ENCODE measurements at regions not wholly inside any gene's neighbourhood (a gene's known extent, or its start where the extent isn't known, plus 50 kb on each side); places are given as distances from the start of the nearest gene placed in this dataset.

- no peaks in the 10 kb centered on the region for H3K4me1 ChIP-seq (ENCODE audit: control insufficient read depth, insufficient read depth, low read length)
- DNase-seq (ENCODE audit: low read depth) = no peak
- H3K36me3 ChIP-seq (ENCODE audit: control insufficient read depth, insufficient read depth, low read length, severe bottlenecking) = no peaks in the 10 kb centered on the region
- no peaks in the 10 kb centered on the region for H3K27me3 ChIP-seq (replicated peaks; ENCODE audit: control insufficient read depth, insufficient read depth, low read length)
- no peak overlapping the region for H3K9ac ChIP-seq (ENCODE audit: low read length)
- peaks cover 6% of the 10 kb centered on the region for H3K9me3 ChIP-seq (ENCODE audit: control insufficient read depth, low read length)
- no peak overlapping the region for H3K4me3 ChIP-seq (ENCODE audit: low read length)
These were observed 1540.6 kb upstream of the GBE1 start for GRCh38 chr3:83302091-83302490.

DNA sequence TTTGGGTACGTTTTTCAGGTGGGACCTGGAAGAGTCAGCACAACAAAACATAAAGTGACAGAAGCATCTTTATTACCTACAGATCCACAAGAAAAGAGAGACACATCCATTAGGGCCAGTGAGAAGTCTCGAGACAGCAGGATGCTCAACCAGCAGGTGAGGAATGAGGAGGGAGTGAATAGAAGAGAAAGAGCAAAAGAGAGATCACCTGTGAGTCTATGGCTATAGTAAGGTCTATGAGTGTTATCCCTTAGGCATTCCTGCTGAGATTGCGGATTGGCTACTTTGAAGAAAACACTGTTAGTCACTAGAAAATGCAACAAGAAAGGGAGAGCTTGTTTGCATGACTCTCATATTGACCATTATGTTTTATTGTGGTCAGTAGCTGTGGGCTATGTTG lies 1556.2 kb upstream of the GBE1 start:
- DNase-seq (ENCODE audit: low read depth) = no peak
- Histone ChIP-seq H3K36me3 (ENCODE audit: control insufficient read depth, insufficient read depth, low read length, severe bottlenecking) (no peaks in the 10 kb centered on the region), H3K4me3 (ENCODE audit: low read length) (no peak overlapping the region), H3K9ac (ENCODE audit: low read length) (no peak overlapping the region), H3K4me1 (ENCODE audit: control insufficient read depth, insufficient read depth, low read length) (no peaks in the 10 kb centered on the region), H3K27me3 (replicated peaks; ENCODE audit: control insufficient read depth, insufficient read depth, low read length) (no peaks in the 10 kb centered on the region), H3K9me3 (ENCODE audit: control insufficient read depth, low read length) (no peaks in the 10 kb centered on the region)

- Histone ChIP-seq H3K36me3 (ENCODE audit: control insufficient read depth, insufficient read depth, low read length, severe bottlenecking) (no peaks in the 10 kb centered on the region), H3K9me3 (ENCODE audit: control insufficient read depth, low read length) (peaks cover 9% of the 10 kb centered on the region), H3K4me3 (ENCODE audit: low read length) (no peak overlapping the region), H3K27me3 (replicated peaks; ENCODE audit: control insufficient read depth, insufficient read depth, low read length) (no peaks in the 10 kb centered on the region), H3K4me1 (ENCODE audit: control insufficient read depth, insufficient read depth, low read length) (no peaks in the 10 kb centered on the region), H3K9ac (ENCODE audit: low read length) (no peak overlapping the region)
- DNase-seq (ENCODE audit: low read depth) = no peak
These were observed 1559.3 kb upstream of the GBE1 start for GRCh38 chr3:83320726-83321125.

- no peak for DNase-seq (ENCODE audit: low read depth)
- H3K36me3 ChIP-seq (ENCODE audit: control insufficient read depth, insufficient read depth, low read length, severe bottlenecking) = no peaks in the 10 kb centered on the region
- H3K4me1 ChIP-seq (ENCODE audit: control insufficient read depth, insufficient read depth, low read length) = no peaks in the 10 kb centered on the region
- no peak overlapping the region for H3K9ac ChIP-seq (ENCODE audit: low read length)
- H3K9me3 ChIP-seq (ENCODE audit: control insufficient read depth, low read length) = peaks cover 9% of the 10 kb centered on the region
- no peak overlapping the region for H3K4me3 ChIP-seq (ENCODE audit: low read length)
- H3K27me3 ChIP-seq (replicated peaks; ENCODE audit: control insufficient read depth, insufficient read depth, low read length) = no peaks in the 10 kb centered on the region
These were observed 1560.0 kb upstream of the GBE1 start for GRCh38 chr3:83321457-83321856.

GRCh38 chr3:83321891-83322290 lies 1560.4 kb upstream of the GBE1 start:
- H3K9me3 ChIP-seq (ENCODE audit: control insufficient read depth, low read length) = peaks cover 9% of the 10 kb centered on the region
- H3K36me3 ChIP-seq (ENCODE audit: control insufficient read depth, insufficient read depth, low read length, severe bottlenecking) = no peaks in the 10 kb centered on the region
- H3K9ac ChIP-seq (ENCODE audit: low read length) = no peak overlapping the region
- no peaks in the 10 kb centered on the region for H3K4me1 ChIP-seq (ENCODE audit: control insufficient read depth, insufficient read depth, low read length)
- H3K27me3 ChIP-seq (replicated peaks; ENCODE audit: control insufficient read depth, insufficient read depth, low read length) = no peaks in the 10 kb centered on the region
- H3K4me3 ChIP-seq (ENCODE audit: low read length) = no peak overlapping the region
- DNase-seq (ENCODE audit: low read depth) = no peak

- H3K36me3 ChIP-seq (ENCODE audit: control insufficient read depth, insufficient read depth, low read length, severe bottlenecking) = no peaks in the 10 kb centered on the region
- H3K4me1 ChIP-seq (ENCODE audit: control insufficient read depth, insufficient read depth, low read length) = no peaks in the 10 kb centered on the region
- H3K9me3 ChIP-seq (ENCODE audit: control insufficient read depth, low read length) = no peaks in the 10 kb centered on the region
- H3K9ac ChIP-seq (ENCODE audit: low read length) = no peak overlapping the region
- no peak overlapping the region for H3K4me3 ChIP-seq (ENCODE audit: low read length)
- DNase-seq (ENCODE audit: low read depth) = no peak
- H3K27me3 ChIP-seq (replicated peaks; ENCODE audit: control insufficient read depth, insufficient read depth, low read length) = no peaks in the 10 kb centered on the region
These were observed 1592.8 kb upstream of the GBE1 start for GRCh38 chr3:83354205-83354604.

GRCh38 chr3:83393276-83393675 lies 1565.5 kb upstream of the CADM2 start:
- no peak overlapping the region for H3K9ac ChIP-seq (ENCODE audit: low read length)
- H3K36me3 ChIP-seq (ENCODE audit: control insufficient read depth, insufficient read depth, low read length, severe bottlenecking) = no peaks in the 10 kb centered on the region
- H3K4me3 ChIP-seq (ENCODE audit: low read length) = no peak overlapping the region
- H3K9me3 ChIP-seq (ENCODE audit: control insufficient read depth, low read length) = peaks cover 6% of the 10 kb centered on the region
- H3K4me1 ChIP-seq (ENCODE audit: control insufficient read depth, insufficient read depth, low read length) = no peaks in the 10 kb centered on the region
- H3K27me3 ChIP-seq (replicated peaks; ENCODE audit: control insufficient read depth, insufficient read depth, low read length) = no peaks in the 10 kb centered on the region
- DNase-seq (ENCODE audit: low read depth) = no peak

DNA sequence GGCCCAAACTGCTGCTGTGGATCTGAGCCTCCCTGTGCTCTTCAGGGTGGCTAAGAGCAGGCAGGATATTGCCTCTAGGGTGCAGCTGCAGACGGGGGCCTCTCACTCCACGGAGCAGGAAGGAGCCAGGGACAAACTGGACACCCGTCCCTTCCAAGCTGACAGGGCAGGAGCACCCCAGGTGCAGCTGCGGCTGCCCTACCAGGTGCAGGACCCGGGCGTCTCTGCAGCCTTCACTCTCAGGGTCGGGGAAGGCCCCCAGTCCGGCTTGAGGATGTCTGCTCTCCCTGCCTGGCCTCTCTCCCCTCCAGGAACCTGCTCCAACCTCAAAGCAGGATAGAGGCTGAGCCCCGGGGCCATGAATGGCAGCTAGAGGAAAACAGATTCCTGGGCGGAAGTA lies 1554.9 kb upstream of the CADM2 start:
- Histone ChIP-seq H3K9me3 (ENCODE audit: control insufficient read depth, low read length) (no peaks in the 10 kb centered on the region), H3K27me3 (replicated peaks; ENCODE audit: control insufficient read depth, insufficient read depth, low read length) (no peaks in the 10 kb centered on the region), H3K36me3 (ENCODE audit: control insufficient read depth, insufficient read depth, low read length, severe bottlenecking) (no peaks in the 10 kb centered on the region), H3K4me1 (ENCODE audit: control insufficient read depth, insufficient read depth, low read length) (no peaks in the 10 kb centered on the region), H3K4me3 (ENCODE audit: low read length) (no peak overlapping the region), H3K9ac (ENCODE audit: low read length) (no peak overlapping the region)
- DNase-seq (ENCODE audit: low read depth) = no peak

GRCh38 chr3:83426300-83426699 lies 1532.5 kb upstream of the CADM2 start:
- DNase-seq (ENCODE audit: low read depth) = no peak

GRCh38 chr3:83434880-83435587 lies 1523.8 kb upstream of the CADM2 start:
- DNase-seq (ENCODE audit: low read depth) = no peak
- H3K4me3 ChIP-seq (ENCODE audit: low read length) = peak overlapping the region; percentile 41
- H3K9ac ChIP-seq (ENCODE audit: low read length) = no peak overlapping the region

More at GRCh38 chr3:83426300-83426699, 1532.5 kb upstream of the CADM2 start:
- Histone ChIP-seq H3K36me3 (ENCODE audit: control insufficient read depth, insufficient read depth, low read length, severe bottlenecking) (no peaks in the 10 kb centered on the region), H3K9me3 (ENCODE audit: control insufficient read depth, low read length) (peaks cover 4% of the 10 kb centered on the region), H3K9ac (ENCODE audit: low read length) (no peak overlapping the region), H3K27me3 (replicated peaks; ENCODE audit: control insufficient read depth, insufficient read depth, low read length) (no peaks in the 10 kb centered on the region), H3K4me3 (ENCODE audit: low read length) (no peak overlapping the region), H3K4me1 (ENCODE audit: control insufficient read depth, insufficient read depth, low read length) (no peaks in the 10 kb centered on the region)

GRCh38 chr3:83438188-83438587 lies 1520.6 kb upstream of the CADM2 start:
- no peak for DNase-seq (ENCODE audit: low read depth)
- H3K9ac ChIP-seq (ENCODE audit: low read length) = no peak overlapping the region
- peaks cover 10% of the 10 kb centered on the region for H3K4me1 ChIP-seq (ENCODE audit: control insufficient read depth, insufficient read depth, low read length)
- H3K9me3 ChIP-seq (ENCODE audit: control insufficient read depth, low read length) = no peaks in the 10 kb centered on the region
- no peak overlapping the region for H3K4me3 ChIP-seq (ENCODE audit: low read length)
- H3K27me3 ChIP-seq (replicated peaks; ENCODE audit: control insufficient read depth, insufficient read depth, low read length) = no peaks in the 10 kb centered on the region
- no peaks in the 10 kb centered on the region for H3K36me3 ChIP-seq (ENCODE audit: control insufficient read depth, insufficient read depth, low read length, severe bottlenecking)

More at GRCh38 chr3:83434880-83435587, 1523.8 kb upstream of the CADM2 start:
- H3K9me3 ChIP-seq (ENCODE audit: control insufficient read depth, low read length) = no peaks in the 10 kb centered on the region
- no peaks in the 10 kb centered on the region for H3K36me3 ChIP-seq (ENCODE audit: control insufficient read depth, insufficient read depth, low read length, severe bottlenecking)
- peaks cover 10% of the 10 kb centered on the region for H3K4me1 ChIP-seq (ENCODE audit: control insufficient read depth, insufficient read depth, low read length)
- no peaks in the 10 kb centered on the region for H3K27me3 ChIP-seq (replicated peaks; ENCODE audit: control insufficient read depth, insufficient read depth, low read length)

- Histone ChIP-seq H3K4me3 (ENCODE audit: low read length) (no peak overlapping the region), H3K4me1 (ENCODE audit: control insufficient read depth, insufficient read depth, low read length) (no peaks in the 10 kb centered on the region), H3K27me3 (replicated peaks; ENCODE audit: control insufficient read depth, insufficient read depth, low read length) (no peaks in the 10 kb centered on the region), H3K9me3 (ENCODE audit: control insufficient read depth, low read length) (no peaks in the 10 kb centered on the region), H3K36me3 (ENCODE audit: control insufficient read depth, insufficient read depth, low read length, severe bottlenecking) (no peaks in the 10 kb centered on the region), H3K9ac (ENCODE audit: low read length) (no peak overlapping the region)
- DNase-seq (ENCODE audit: low read depth) = no peak
These were observed 1505.7 kb upstream of the CADM2 start for GRCh38 chr3:83453056-83453455.

Data from adipocyte (in vitro differentiated cells).